HTR-8/SVneo (cell line): ENCODE measurements at regions not wholly inside any gene's neighbourhood (a gene's known extent, or its start where the extent isn't known, plus 50 kb on each side); places are given as distances from the start of the nearest gene placed in this dataset.
"Not testable (repeated sequence)": the region's sequence is repeated elsewhere in the genome, so short reads cannot be mapped to it uniquely, and the experiment has no call there.

Source experiments
- DNase-seq: peaks from one replicate; pipeline ENCODE4 v3.0.0; 2011; ENCODE audit warnings: low spot score, mixed read lengths; ENCODE audit not compliant: insufficient read length
- FAIRE-seq: peaks from 2 replicates; lab custom pipeline; 2011; peaks lifted over from hg19 to GRCh38; lab: Jason Lieb, UNC

GRCh38 chrX:34426334-34426733 lies 230.8 kb downstream of the TMEM47 start:
- no peak for FAIRE-seq
- DNase-seq, result no peak

DNA sequence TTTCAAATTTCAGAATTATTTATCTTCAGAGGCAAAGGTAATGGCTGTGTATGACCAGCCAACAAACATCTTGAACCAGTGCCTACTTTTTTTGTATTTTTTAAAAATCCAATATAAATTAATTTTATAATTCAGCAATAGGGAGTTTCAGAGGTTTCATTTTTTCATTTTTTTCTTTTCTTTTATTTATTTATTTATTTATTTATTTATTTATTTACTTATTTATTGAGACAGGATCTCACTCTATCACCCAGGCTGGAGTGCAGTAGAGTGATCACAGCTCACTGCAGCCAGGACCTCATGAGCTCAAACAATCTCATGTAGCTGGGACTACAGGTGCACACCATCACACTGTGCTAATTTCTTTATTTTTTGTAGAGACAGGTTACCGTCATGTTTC lies 250.5 kb downstream of the TMEM47 start:
- DNase-seq, result no peak
- no peak for FAIRE-seq

DNA sequence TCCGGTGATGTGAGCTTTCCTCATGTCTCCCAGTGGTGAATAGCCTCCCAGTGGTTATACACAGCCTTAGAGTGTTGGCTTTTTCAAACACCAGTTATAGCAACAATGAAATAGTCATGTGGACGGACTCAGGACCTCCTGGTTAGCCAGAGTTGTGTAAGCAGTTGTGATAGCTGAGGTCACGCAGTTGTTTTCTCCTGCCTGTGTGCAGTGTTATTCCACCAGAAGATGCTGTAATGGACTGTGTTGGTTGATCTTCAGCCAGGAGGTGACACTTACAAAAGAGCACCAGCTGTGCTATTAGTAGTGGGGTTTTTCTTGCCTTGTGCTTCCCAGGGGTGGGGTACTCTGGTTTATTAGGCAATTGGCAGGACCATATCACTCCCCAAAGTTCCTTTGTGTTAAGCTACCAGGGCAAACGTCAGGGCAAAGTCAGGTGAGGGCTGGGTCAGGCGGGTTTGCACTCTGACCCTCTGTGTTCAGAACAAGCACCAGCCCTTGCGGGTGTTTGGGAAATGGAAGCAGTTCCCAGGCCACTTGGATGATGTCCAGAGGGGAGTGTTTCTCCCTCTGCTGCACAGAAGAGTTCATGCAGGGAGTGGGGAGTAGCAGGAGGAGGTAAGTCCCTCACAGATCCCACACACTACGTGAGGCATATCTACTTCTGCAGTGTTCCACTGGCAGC lies 252.6 kb downstream of the TMEM47 start:
- FAIRE-seq, result peak; percentile 23
- no peak for DNase-seq

DNA sequence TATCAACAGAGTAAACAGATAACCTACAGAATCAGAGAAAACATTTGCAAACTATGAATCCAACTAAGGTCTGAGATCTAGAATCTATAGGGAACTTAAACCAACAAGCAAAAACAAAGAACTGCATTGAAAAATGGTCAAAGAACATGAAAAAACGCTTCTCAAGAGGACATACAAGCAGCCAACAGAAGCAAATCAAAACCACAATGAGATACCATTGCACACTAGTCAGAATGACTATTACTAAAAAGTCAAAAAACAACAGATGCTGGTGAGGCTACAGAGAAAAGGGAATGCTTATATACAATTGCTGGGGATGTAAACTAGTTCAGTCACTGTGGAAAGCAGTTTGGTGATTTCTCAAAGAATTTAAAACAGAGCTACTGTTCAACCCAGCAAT lies 255.7 kb downstream of the TMEM47 start:
- FAIRE-seq, result no peak
- DNase-seq, result no peak

DNA sequence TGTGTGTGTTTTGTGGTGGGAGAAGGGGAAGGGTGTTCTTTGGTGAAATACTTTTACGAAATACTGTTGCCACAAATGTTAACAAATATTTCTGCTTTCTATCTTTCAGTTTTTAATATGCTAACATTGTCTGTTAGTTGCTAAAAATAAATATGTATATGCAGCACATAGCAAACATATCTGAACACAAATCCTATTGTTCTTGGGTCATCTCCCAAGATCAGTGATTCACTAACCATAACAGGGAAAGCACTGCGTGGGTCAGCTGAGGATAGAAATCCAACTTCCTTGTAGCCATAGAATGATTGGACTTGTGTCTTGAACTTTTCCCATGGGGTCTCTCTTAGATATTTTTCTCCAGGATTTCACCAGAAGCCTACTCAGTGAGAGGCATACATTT lies 250.3 kb upstream of the FAM47A start:
- FAIRE-seq, result no peak
- no peak for DNase-seq

- FAIRE-seq (no peak), DNase-seq (no peak)
Observed at GRCh38 chrX:34381241-34381640, 249.1 kb upstream of the FAM47A start.

DNA sequence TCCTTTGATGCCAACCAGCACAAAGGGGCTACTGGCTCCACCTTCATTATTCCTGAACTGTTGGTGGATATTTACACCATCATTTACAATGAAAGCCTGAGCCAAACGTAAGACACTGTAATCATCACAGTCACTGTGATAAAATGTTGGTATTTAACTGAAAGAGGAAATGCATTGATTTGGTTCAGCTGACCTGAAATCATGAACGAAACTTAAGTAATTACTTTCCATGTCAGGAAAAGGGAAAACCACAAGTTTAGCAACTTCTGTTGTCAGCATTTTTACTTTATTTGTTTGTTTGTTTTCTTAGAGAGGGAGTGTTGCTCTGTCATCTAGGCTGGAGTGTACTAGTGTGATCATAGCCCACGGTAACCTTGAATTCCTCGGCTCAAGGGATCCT lies 247.8 kb upstream of the FAM47A start:
- DNase-seq, result no peak
- FAIRE-seq, result no peak

GRCh38 chrX:34377645-34378044 lies 245.5 kb upstream of the FAM47A start:
- no peak for FAIRE-seq
- no peak for DNase-seq

GRCh38 chrX:34371754-34372153 lies 239.6 kb upstream of the FAM47A start:
- DNase-seq (no peak), FAIRE-seq (no peak)

DNA sequence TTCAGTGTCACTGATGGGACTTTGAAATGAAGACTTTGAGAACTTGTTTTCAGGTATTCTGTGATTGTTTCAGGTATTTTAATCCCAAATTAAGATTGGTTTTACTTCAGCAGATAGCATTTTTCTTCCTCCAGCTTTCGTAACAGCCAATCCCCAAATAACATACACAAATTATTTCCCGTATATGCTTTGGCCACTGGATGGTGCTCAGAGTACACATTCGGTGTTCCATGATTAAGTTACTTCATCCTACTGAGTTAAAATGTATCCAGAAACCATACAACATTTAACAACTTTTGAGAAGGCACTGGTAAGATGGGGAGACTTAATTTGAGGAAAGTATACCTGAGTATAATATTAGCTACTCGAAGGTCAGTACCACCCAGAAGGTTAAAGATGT lies 233.4 kb upstream of the FAM47A start:
- DNase-seq, result no peak

GRCh38 chrX:34350561-34351335 lies 218.6 kb upstream of the FAM47A start:
- FAIRE-seq (no peak), DNase-seq (no peak)

More for the DNA sequence above, 233.4 kb upstream of the FAM47A start:
- FAIRE-seq, result no peak

DNA sequence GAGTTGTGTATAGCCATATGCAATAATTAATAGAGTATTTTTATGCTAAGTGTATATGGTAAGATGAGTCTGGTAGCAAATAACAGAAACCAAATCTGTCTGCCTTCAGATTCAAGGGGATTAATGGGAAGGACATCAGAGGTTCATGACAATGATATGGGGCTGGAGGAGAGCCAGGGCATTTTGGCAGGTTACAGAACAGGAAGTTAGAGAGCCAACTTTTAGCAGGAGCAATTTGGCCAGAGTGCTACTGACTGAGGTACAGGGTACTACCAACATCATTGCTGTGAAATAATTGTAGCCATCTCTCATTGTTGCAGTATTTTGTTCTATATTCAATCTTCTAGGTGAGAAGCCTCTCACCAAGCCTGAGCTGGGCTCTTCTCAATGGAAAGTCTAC lies 210.9 kb upstream of the FAM47A start:
- no peak for FAIRE-seq
- no peak for DNase-seq

DNA sequence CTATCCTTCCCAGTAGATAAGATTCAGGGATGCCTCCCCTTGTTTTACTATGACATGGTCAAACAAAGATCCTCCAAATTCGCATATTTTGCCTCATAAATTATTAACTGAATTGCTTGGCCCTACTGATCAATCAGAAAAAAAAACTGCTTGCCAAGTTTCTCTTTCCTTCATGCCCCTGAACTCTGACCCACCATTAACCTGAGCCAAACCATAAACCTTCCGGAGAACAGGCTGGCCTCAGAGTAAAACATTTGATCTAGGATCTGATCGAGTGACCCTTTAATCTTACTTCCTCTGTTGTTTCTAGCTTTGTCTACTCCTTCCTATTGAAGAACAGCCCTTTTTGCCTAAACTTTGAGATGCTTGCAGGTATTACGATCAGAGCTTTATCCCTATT lies 209.7 kb upstream of the FAM47A start:
- DNase-seq, result no peak
- FAIRE-seq, result no peak

DNA sequence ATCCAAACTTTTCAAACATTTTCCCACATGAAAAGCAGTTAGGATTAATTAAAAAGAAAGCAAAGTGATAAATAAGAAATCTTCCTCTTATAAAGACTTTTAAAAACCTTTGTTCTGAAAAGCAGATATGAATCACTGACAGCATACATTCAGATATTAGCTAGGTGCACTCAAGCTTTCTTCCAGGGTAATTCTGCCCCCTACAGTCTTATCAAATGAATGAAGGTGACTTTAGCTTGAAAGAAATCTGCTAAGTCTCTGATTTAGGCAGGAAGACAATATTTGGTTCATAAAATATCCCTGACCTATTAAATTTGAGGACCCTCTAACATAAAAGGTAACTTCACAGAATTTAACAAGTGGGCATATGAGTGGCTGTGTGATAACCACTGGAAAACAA lies 209.1 kb upstream of the FAM47A start:
- FAIRE-seq (no peak), DNase-seq (no peak)

- FAIRE-seq (no peak), DNase-seq (no peak)
Observed at GRCh38 chrX:34338046-34338445, 205.9 kb upstream of the FAM47A start.

GRCh38 chrX:34335376-34335775 lies 203.3 kb upstream of the FAM47A start:
- not testable (repeated sequence) for FAIRE-seq, DNase-seq

- FAIRE-seq, result no peak
- DNase-seq, result peak; percentile 3
Observed at GRCh38 chrX:34332334-34332733, 200.2 kb upstream of the FAM47A start.

DNA sequence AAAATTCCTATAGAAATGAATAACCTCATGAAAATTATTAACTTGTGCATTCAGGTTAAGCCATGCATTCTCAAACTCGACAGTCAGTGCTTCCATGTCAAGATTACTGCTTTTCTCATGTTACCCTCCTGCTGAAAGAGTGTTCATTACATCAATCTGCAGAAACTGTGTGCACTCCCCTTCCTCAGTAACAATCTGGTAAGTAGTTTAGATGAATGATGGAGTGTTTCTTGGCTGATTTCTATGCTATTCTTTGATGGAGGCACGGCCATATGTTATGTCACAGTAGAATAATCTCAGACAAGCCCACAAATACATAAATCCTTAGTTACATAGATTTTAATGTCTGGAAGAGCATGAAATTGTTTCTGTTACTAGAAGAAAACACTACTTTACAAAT lies 193.3 kb upstream of the FAM47A start:
- no peak for FAIRE-seq
- DNase-seq, result no peak

GRCh38 chrX:34320424-34320823 lies 188.3 kb upstream of the FAM47A start:
- DNase-seq, FAIRE-seq: not testable (repeated sequence)

DNA sequence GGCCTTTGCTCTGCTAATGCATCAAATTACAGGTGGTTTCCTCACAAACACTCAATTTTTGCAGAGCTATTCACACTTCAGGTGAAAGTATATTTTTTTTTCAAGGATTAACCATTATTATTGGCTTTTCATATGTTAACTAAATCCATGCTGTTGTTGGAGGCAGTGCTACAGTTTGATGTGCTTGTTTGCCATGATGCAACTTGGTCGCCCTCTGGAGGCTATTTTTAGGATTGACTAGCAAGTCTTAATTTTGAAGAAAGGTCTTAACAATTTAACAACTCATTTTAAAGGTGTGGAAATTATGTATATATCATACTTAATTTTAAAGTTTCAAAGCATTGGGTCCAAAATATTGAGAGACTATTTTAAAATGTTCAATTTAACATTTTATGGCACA lies 168.8 kb upstream of the FAM47A start:
- FAIRE-seq (no peak), DNase-seq (peak; percentile 17)

DNA sequence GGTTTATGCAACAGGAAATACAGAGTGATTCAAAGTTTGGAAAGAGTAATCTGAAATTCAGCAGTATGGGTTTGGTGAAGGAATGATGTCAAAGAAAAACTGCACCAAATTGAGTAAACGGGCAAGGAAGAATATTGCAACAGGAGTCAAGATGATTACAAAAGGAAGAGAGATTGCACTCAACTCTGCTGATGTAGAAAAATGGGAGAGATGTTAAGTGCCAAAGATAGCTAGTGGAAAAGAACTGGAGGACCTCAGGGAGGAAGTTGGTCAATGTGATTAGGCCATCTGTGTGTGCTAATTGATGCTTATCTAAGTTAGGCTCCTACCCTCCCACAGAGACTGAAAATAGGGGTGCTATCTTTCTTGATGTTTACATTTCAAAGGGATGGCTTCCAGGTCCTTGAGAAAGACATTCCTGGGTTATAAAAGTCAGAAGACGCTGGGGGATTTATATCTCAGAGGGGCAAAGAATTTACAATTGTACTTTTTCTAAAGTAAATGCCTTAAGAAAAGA lies 167.4 kb upstream of the FAM47A start:
- no peak for DNase-seq
- no peak for FAIRE-seq

GRCh38 chrX:34294665-34295064 lies 162.6 kb upstream of the FAM47A start:
- FAIRE-seq (no peak), DNase-seq (no peak)
